Hematopoietic multipotent progenitor cell treated with erythropoietin and hydrocortisone succinate and interleukin-3 and kit ligand, for 17 days (in vitro differentiated cells): ENCODE measurements at regions not wholly inside any gene's neighbourhood (a gene's known extent, or its start where the extent isn't known, plus 50 kb on each side); places are given as distances from the start of the nearest gene placed in this dataset.

Experiments used
- DNase-seq: peaks from one replicate; pipeline ENCODE4 v3.0.0-alpha.2; 2015; ENCODE audit warnings: low spot score

DNA sequence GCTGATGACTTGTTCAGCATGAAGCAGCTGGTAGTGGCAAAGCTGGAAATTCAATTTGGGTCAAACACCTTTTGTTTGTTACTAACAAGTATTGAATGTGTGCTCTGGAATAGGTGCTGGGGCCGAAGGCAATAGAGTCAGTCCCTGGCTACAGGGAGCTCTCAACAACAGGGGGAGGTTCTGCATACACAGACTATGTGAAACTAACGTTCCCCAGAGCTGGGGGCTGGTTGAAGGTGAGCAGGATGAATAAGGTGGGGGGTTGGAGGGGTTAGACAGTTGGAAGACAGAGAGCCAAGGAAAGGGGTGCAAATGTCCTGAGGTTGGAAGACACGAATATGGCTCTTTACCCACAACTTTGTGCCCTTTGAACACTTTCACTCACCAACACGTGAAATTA is 84.1 kb upstream of the PLPP4 start:
- DNase-seq = no peak

DNA sequence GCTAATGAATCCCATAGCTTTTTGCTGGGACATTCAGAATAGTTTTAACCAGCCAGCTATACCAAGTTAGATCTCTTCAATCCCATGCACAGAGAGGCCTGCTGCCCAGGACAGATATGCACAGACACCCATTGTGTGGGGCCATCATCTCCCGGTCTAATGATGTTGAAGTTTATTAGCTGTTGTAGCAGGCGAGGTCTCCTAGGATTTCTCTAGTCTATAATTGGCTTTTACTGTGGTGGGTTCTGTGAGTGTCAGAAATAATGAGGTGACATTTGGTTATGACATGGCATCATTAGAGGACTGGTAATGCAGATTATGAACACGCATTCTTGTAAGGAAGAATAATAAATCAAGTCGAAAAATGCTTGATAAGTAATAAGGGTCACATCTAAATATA is 81.4 kb upstream of the PLPP4 start:
- DNase-seq = no peak

DNA sequence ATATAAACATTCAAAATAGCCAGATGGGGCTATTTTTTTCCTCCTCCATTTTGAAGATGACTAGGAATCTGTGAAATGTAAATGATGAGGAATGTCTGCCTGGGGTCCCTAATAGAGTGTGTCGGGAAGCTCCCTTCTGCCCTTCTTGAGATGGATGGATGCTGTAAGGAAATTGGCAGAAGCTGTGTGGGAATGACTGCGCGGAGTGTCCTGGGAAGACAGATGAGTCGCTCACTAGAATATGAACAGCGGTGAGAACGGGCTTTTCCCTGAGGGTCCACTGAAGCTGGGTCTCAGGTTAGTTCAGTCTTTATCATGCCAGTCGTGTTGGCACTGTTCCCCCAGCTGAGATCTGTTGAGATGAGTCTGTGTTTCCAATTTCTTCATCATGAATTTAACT is 75.1 kb upstream of the PLPP4 start:
- no peak for DNase-seq

DNA sequence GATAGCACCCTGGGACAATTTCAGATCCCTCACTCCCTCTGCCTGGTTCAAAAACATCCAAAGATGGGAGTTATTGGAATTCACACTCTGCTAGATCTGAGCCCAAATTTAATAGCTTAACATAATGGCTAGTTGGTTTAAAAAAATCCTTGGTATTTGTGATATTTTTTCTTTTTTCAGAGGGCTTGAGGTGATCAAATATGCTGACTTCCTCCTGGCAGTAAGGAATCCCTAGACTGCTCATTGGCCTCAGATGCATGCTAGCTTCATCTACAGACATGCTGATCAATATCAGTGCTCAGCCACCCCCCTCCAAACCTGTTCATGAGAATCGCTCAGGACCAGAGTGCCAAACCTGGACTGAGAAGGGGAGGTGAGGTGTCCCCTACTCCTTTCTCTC is 74.7 kb upstream of the PLPP4 start:
- no peak for DNase-seq

DNA sequence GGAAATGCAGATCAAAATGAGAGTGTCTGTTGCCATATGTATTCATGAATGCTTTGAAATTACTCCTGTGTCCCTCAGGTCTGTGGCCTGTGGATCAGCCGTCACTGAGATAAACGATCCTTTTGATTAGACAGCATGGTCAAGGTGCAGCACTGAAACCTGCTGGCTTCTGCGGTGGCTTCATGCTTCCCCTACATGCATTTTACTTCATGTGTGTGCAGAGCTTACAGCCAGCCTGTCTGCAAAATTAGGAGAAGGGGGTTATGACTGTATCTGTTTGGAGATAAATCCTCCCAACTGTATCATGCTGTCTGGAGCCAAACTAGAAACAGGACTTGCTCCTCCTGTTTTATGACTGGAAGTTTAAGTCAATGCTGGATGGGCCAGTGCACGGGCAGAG is 71.0 kb upstream of the PLPP4 start:
- no peak for DNase-seq

DNA sequence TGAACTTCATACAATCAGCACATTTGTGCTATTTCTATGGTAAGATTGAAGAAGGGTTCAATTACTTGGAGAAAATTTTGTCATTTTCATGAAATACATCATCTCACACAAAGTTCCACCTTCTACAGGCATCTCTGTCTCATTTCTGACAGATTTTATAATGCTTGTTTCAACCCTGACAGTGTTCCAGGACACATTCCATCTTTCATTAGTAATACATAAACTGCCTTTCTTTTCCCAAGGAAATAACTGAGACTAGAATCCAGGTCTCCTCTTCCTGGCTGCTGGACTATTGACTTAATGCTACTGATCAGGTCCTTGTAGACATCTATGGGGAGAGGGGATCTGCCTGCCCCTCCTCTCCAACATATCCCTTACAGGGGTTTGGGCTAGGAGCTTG is 70.1 kb upstream of the PLPP4 start:
- no peak for DNase-seq

DNA sequence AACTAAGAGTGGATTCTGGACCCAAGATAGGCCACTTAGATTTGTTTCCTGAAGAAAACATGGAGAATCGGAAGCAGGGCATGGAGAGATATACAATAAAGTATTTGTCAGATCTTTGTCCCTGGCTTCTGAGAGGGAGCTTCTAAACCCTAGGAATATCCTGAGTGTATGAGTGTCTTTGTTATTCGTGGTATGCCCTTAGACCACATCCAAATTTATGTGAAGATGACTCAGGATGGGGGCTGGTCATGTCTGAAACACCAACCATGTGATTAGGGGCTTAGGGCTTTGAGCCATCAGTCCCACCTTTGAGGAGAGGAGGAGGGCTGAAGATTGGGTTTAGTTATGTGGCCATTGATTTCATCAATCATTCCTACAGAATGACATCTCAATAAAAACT is 69.7 kb upstream of the PLPP4 start:
- DNase-seq = no peak

DNA sequence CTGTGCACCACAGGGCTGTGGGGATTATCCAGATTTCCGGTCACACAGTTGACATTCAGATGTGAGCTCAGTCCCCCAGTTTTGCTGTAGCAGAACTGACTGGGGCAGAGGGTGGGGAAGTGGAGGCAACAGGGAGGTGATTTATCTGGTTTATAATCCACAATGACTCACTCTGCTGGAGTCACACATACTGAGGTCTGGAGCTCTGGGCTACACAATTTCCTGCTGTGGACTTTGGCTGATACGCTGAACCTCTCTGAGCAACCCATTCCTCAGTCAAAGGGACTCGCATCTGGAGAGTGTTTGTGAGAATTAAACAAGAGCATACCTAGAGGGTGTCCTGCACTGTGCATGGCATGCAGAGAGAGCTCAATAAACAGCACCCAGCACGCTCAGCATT is 64.8 kb upstream of the PLPP4 start:
- no peak for DNase-seq

DNA sequence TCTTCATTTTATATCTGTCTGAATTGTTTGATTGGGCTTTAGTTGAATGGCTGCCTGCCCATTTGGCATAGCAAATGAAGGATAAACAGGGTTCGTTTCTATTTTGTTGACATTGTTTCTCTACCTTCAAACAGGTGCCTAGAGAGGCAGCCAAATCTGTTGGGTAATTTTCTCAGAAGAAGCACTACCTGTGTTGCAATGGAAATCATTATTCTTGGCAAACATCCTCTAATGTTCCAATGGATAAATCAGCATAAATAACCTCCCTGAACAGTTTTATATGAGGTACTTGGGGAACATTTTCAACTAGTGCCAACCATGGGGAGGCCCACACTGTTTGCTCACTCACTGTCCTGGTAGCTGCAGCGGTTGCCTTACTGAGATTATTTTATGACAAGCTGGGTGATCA is 64.4 kb upstream of the PLPP4 start:
- DNase-seq = no peak

DNA sequence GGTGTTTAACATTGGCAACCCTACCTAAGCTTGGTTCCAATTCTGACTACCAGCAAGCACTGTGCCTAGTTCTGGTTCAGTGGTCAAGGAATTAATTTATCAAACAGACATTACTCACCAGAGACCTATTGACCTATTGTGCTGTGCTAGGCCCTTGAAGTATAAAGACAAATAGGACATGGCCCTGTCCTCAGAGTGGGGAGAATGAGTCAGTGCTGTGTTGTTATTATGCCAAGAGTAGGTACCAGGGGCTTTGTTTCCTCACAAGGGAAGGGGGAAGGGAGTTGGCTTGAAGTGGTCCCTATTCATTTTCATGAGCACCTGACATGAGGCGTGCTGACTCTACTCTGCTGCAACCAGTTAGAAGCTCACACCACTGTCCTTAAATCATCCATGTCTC is 62.6 kb upstream of the PLPP4 start:
- no peak for DNase-seq

DNA sequence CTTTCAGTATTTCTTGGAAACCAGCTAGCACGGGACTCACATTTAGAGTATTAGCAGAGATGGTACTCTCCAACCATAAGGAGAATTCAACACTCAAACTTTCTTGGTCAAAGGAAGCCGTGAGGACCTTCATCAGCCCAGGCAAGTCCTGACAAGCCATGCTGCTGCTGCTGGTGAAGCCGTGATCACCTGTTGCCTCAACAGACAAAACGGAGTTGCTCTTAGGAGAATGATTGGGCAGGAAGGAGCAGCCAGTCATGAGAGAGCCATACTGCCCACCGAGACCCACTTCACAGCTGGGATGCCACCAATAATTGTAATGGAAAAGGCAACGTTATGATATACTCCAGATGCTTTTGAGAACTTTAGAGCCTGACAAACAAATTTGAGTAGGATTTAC is 60.8 kb upstream of the PLPP4 start:
- DNase-seq = no peak

DNA sequence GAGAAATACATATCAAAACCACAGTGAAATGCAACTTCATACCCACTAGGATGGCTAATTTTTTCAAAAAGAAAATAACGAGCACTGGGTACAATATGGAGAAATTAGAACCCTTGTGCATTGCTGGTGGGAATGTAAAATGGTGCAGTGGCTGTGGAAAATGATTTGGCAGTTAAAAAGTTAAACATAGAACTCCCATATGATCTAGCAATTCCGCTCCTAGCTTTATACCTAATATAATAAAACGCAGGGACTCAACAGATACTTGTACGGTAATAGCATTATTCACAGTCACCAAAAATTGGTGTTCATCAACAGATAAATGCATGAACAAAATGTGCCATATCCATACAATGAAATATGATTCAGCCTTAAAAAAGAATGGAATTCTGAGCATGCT is 58.8 kb upstream of the PLPP4 start:
- DNase-seq = no peak

DNA sequence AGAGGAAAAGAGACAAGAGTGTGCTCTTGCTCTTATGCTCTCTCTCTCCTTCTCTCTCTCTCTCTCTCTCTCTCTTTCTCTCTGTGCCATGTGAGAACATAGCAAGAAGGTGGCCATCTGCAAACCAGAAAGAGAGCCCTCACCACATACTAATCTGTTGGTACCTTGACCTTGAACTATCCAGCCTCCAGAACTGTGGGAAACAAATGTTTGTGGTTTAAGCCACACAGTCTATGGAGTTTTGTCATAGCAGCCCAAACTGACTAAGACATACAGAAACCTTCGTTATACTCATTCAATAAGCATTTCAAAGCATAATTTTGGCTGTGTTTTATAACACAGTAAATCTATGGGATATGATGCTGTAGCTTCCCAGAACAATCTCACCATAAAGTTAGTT is 56.4 kb upstream of the PLPP4 start:
- DNase-seq = no peak

DNA sequence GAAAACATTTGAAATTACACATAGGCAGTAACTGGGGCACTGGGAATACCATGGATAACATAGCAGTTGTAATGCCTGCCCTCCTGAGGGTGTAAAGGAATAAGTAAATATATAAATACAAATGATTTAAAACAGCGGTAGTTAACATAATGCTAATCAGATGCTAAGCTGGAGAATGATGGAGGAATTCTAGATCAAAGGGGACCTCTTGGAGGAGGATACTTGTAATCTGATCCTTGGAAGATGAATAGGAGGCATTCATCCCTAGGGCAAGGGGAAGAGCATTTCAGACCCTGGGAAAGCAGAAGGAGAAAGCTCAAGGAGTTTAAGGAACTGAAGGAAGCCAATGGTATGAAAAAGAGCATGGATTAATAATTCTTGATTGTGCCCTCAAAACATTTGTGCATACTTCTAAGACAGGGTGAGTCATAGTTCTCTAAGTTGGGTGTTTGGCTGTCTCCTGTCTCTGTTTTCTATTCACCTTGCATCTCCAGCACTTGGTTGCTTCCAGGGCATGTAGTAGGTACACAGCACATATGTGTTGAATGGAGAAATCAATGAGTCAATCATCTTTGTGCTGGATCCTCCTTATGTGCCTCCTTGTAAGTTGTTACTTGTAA is 54.8 kb upstream of the PLPP4 start:
- DNase-seq = no peak

DNA sequence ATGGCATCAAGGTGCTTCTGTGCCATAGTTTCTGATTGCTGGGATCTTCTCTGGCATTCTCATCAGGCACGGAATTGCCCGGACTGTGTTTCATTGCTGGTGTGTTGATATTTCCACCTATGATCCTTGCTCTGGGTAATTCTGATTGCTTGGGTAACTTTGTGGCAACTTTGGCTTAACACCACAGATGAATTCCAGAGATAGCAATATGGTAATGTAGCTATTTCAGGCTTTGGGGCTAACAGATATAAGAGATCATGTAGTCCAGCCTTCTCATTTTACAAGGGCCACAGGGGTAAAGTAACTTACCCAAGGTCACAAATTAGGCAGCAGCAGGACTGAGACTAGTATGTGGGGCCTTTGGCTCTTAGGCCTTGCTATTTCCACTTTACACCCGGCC is 53.9 kb upstream of the PLPP4 start:
- DNase-seq = no peak

DNA sequence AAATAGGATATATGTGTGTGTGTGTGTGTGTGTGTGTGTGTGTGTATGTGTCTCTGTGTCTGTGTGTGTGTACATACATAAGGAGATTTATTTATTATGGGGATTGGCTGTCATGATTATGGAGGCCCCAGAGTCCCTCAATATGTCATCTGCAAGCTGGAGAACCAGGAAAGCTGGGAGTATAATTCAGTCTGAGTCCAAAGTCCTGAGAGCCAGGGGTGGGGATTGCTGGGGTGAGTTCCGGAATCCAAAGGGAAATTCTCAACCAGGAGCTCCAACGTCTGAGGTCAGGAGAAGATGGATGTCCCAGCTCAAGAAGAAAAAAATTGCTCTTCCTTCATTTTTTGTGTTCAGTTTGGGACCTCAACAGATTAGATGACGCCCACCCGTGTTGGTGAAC is 50.7 kb upstream of the PLPP4 start:
- no peak for DNase-seq
